ENCODE measurements at regions not wholly inside any gene's neighbourhood (a gene's known extent, or its start where the extent isn't known, plus 50 kb on each side); places are given as distances from the start of the nearest gene placed in this dataset.
A peak's percentile ranks its signal among the peaks of the same experiment; 100 is the strongest.

GRCh38 chr5:18375641-18376040 lies 741.4 kb downstream of the TAF11L14 start:
- no peaks in the 10 kb centered on the region for H3K36me3 ChIP-seq (ENCODE audit: control insufficient read depth in 4 of 4, insufficient read depth in 4 of 4, low read length in 4 of 4)
- no peaks in the 10 kb centered on the region for H3K9me3 ChIP-seq (ENCODE audit: control insufficient read depth in 4 of 4, insufficient read depth in 3 of 4, low read length in 3 of 4)
- no peak overlapping the region for H3K9ac ChIP-seq (ENCODE audit: insufficient read depth in 1 of 2, low read length in 2 of 2)
- DNase-seq, result peak; percentile 58 to 92 (median 83)
- WGBS, 2 donors, result 54 to 66% methylated on average over 2 of the region's 2 CpGs
- TF ChIP-seq CTCF (IDR thresholded peaks at IDR 0.05; ENCODE audit: control extremely low read depth, extremely low read depth), result no peak
- no peak for ATAC-seq (ENCODE audit: insufficient read depth, low FRiP score)
- H3K27me3 ChIP-seq (ENCODE audit: control insufficient read depth in 3 of 3, insufficient read depth in 3 of 3, low read length in 2 of 3), result no peaks in the 10 kb centered on the region
- H3K4me1 ChIP-seq (ENCODE audit: control insufficient read depth in 5 of 5, insufficient read depth in 5 of 5, low read length in 5 of 5), result peaks cover 0 to 8% (median 0%) of the 10 kb centered on the region in 5 donors
- H3K27ac ChIP-seq (ENCODE audit: low read depth in 1 of 2, low read length in 1 of 2), result no peak overlapping the region
- H3K4me3 ChIP-seq, result no peak overlapping the region

GRCh38 chr5:18378066-18378465 lies 743.8 kb downstream of the TAF11L14 start:
- no peaks in the 10 kb centered on the region for H3K27me3 ChIP-seq (ENCODE audit: control insufficient read depth in 3 of 3, insufficient read depth in 3 of 3, low read length in 2 of 3)
- no peak overlapping the region for H3K4me3 ChIP-seq
- no peak for TF ChIP-seq CTCF (IDR thresholded peaks at IDR 0.05; ENCODE audit: control extremely low read depth, extremely low read depth)
- no peaks in the 10 kb centered on the region for H3K9me3 ChIP-seq (ENCODE audit: control insufficient read depth in 4 of 4, insufficient read depth in 3 of 4, low read length in 3 of 4)
- no peak for DNase-seq
- no peaks in the 10 kb centered on the region for H3K36me3 ChIP-seq (ENCODE audit: control insufficient read depth in 4 of 4, insufficient read depth in 4 of 4, low read length in 4 of 4)
- no peak overlapping the region for H3K27ac ChIP-seq (ENCODE audit: low read depth in 1 of 2, low read length in 1 of 2)
- H3K4me1 ChIP-seq (ENCODE audit: control insufficient read depth in 5 of 5, insufficient read depth in 5 of 5, low read length in 5 of 5), result peaks cover 0 to 8% (median 0%) of the 10 kb centered on the region in 5 donors
- ATAC-seq (ENCODE audit: insufficient read depth, low FRiP score), result no peak
- WGBS, 2 donors, result 92 to 94% methylated on average over 2 of the region's 2 CpGs
- no peak overlapping the region for H3K9ac ChIP-seq (ENCODE audit: insufficient read depth in 1 of 2, low read length in 2 of 2)

DNA sequence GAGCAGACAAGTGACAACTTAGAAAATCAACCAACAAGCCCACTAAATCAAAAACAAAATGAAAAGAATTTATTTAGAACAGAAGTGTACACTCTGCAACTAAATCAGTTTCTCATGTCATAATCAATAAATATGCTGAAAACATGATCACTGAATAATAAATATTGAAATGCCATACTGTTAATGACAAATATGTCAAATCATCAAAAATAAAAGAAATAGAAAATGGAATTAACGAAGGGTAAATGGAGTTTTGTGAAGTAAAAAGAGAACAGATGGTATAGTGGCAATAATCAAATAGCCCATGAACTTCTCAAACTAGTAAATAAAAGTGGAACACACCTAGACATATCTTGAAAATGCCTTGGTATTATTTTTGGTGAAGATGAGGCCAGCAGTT lies 744.9 kb downstream of the TAF11L14 start:
- Histone ChIP-seq H3K4me1 (ENCODE audit: control insufficient read depth in 5 of 5, insufficient read depth in 5 of 5, low read length in 5 of 5) (peaks cover 0 to 8% (median 0%) of the 10 kb centered on the region in 5 donors), H3K9me3 (ENCODE audit: control insufficient read depth in 4 of 4, insufficient read depth in 3 of 4, low read length in 3 of 4) (no peaks in the 10 kb centered on the region), H3K27ac (ENCODE audit: low read depth in 1 of 2, low read length in 1 of 2) (no peak overlapping the region), H3K36me3 (ENCODE audit: control insufficient read depth in 4 of 4, insufficient read depth in 4 of 4, low read length in 4 of 4) (no peaks in the 10 kb centered on the region), H3K9ac (ENCODE audit: insufficient read depth in 1 of 2, low read length in 2 of 2) (no peak overlapping the region), H3K27me3 (ENCODE audit: control insufficient read depth in 3 of 3, insufficient read depth in 3 of 3, low read length in 2 of 3) (no peaks in the 10 kb centered on the region), H3K4me3 (no peak overlapping the region)
- 2 to 90% methylated on average over 1 of the region's 1 CpG for WGBS, 2 donors
- TF ChIP-seq CTCF (IDR thresholded peaks at IDR 0.05; ENCODE audit: control extremely low read depth, extremely low read depth), result no peak
- DNase-seq, result no peak
- no peak for ATAC-seq (ENCODE audit: insufficient read depth, low FRiP score)

GRCh38 chr5:18380729-18381362 lies 746.6 kb downstream of the TAF11L14 start:
- H3K27me3 ChIP-seq (ENCODE audit: control insufficient read depth in 3 of 3, insufficient read depth in 3 of 3, low read length in 2 of 3), result no peaks in the 10 kb centered on the region
- peaks cover 0 to 3% (median 0%) of the 10 kb centered on the region in 5 donors for H3K4me1 ChIP-seq (ENCODE audit: control insufficient read depth in 5 of 5, insufficient read depth in 5 of 5, low read length in 5 of 5)
- H3K4me3 ChIP-seq, result no peak overlapping the region
- ATAC-seq (ENCODE audit: insufficient read depth, low FRiP score) (no peak), DNase-seq (no peak)
- H3K9me3 ChIP-seq (ENCODE audit: control insufficient read depth in 4 of 4, insufficient read depth in 3 of 4, low read length in 3 of 4), result no peaks in the 10 kb centered on the region
- no peak for TF ChIP-seq CTCF (IDR thresholded peaks at IDR 0.05; ENCODE audit: control extremely low read depth, extremely low read depth)
- 66 to 79% methylated on average over 2 of the region's 2 CpGs for WGBS, 2 donors
- no peaks in the 10 kb centered on the region for H3K36me3 ChIP-seq (ENCODE audit: control insufficient read depth in 4 of 4, insufficient read depth in 4 of 4, low read length in 4 of 4)
- H3K27ac ChIP-seq (ENCODE audit: low read depth in 1 of 2, low read length in 1 of 2), result no peak overlapping the region
- H3K9ac ChIP-seq (ENCODE audit: insufficient read depth in 1 of 2, low read length in 2 of 2), result no peak overlapping the region
